RWPE1 (cell line): ENCODE measurements at regions not wholly inside any gene's neighbourhood (a gene's known extent, or its start where the extent isn't known, plus 50 kb on each side); places are given as distances from the start of the nearest gene placed in this dataset.

Source experiments
- CTCF ChIA-PET: fragments of 350-600 bp; sonication (Branson Sonifier 250); formaldehyde crosslinking; extraction: SDS; loops from one replicate; lab custom pipeline; 2021; lab: Yijun Ruan, JAX
- POLR2A ChIA-PET: fragments of 400-600 bp; formaldehyde crosslinking; extraction: SDS; loops from one replicate; lab custom pipeline; 2020; ENCODE audit warnings: antibody characterized with exemption; ENCODE audit not compliant: low non-redundant PET; lab: Yijun Ruan, JAX
- DNase-seq: peaks from one replicate; pipeline ENCODE4 v3.0.0; 2012; ENCODE audit warnings: low spot score
- H3K27ac ChIP-seq: fragments of 450-650 bp; 2 replicates; pipeline ENCODE4 v1.5.1; 2017
- CTCF ChIP-seq: fragments of 450-650 bp; conservative IDR thresholded peaks from 2 replicates; pipeline ENCODE4 v1.5.1; 2017; ENCODE audit warnings: low read depth, mild to moderate bottlenecking

- POLR2A ChIA-PET = no interaction called here
- CTCF ChIA-PET = interaction anchor here (0.7 kb wide), 1 partner anchor 495 kb away, joined by 4 read pairs; no protein-coding TSS in a partner anchor
Measured at GRCh38 chr16:73154063-73154870, 106.3 kb upstream of the ZFHX3 start.

GRCh38 chr16:73152386-73153125 lies 104.6 kb upstream of the ZFHX3 start:
- TF ChIP-seq CTCF = no peak
- ChIA-PET POLR2A (no interaction called here), CTCF (no interaction called here)
- H3K27ac ChIP-seq = no peak overlapping the region
- no peak for DNase-seq

More at GRCh38 chr16:73154063-73154870, 106.3 kb upstream of the ZFHX3 start:
- DNase-seq = no peak
- no peak overlapping the region for H3K27ac ChIP-seq
- no peak for TF ChIP-seq CTCF

- no peak overlapping the region for H3K27ac ChIP-seq
- ChIA-PET POLR2A (no interaction called here), CTCF (interaction anchor here (0.6 kb wide), 1 partner anchor 19 kb away, joined by 3 read pairs; no protein-coding TSS in a partner anchor)
- no peak for TF ChIP-seq CTCF
- DNase-seq = no peak
Measured at GRCh38 chr16:73151941-73152340, 104.0 kb upstream of the ZFHX3 start.

GRCh38 chr16:73151225-73151624 lies 103.3 kb upstream of the ZFHX3 start:
- H3K27ac ChIP-seq = no peak overlapping the region
- TF ChIP-seq CTCF = no peak
- ChIA-PET POLR2A (no interaction called here), CTCF (interaction anchor here (0.6 kb wide), 1 partner anchor 20 kb away, joined by 3 read pairs; no protein-coding TSS in a partner anchor)
- DNase-seq = no peak

GRCh38 chr16:73150786-73151185 lies 102.9 kb upstream of the ZFHX3 start:
- ChIA-PET CTCF (no interaction called here), POLR2A (no interaction called here)
- DNase-seq = no peak
- no peak overlapping the region for H3K27ac ChIP-seq
- no peak for TF ChIP-seq CTCF

- POLR2A ChIA-PET = no interaction called here
- H3K27ac ChIP-seq = no peak overlapping the region
- CTCF ChIA-PET = no interaction called here
- no peak for TF ChIP-seq CTCF
- DNase-seq = no peak
Measured at GRCh38 chr16:73149334-73149733, 101.4 kb upstream of the ZFHX3 start.
